CD14-positive monocyte (primary cell): ENCODE measurements at regions not wholly inside any gene's neighbourhood (a gene's known extent, or its start where the extent isn't known, plus 50 kb on each side); places are given as distances from the start of the nearest gene placed in this dataset.

Experiments used
- DNase-seq, 3 donors: peaks; one replicate each; pipeline ENCODE4 v3.0.0-alpha.2; 2011 to 2022
- H2AFZ ChIP-seq: 2 replicates; pipeline ENCODE4 v1.6.0; 2012; ENCODE audit warnings: mild to moderate bottlenecking, low read depth, low read length, inconsistent platforms; ENCODE audit not compliant: insufficient read depth, poor library complexity, severe bottlenecking
- H3K27ac ChIP-seq, 2 donors: 1 replicate in 1 of 2; 2 replicates in 1 of 2; pipeline ENCODE4 v1.5.1; 2012 to 2013; ENCODE audit warnings: low read length in 2 of 2, control low read depth in 1 of 2, inconsistent platforms in 1 of 2, low read depth in 1 of 2, mild to moderate bottlenecking in 1 of 2
- H3K27me3 ChIP-seq, 2 donors: one replicate each; pipeline versions ENCODE4 v1.6.0 to v1.6.1; 2011 to 2013; ENCODE audit warnings: low read length in 2 of 2; ENCODE audit not compliant: control insufficient read depth in 2 of 2, insufficient read depth in 2 of 2
- H3K36me3 ChIP-seq, 2 donors: replicated peaks in 1 of 2; 1 replicate in 1 of 2; 2 replicates in 1 of 2; pipeline versions ENCODE4 v1.5.1 to v1.6.1; 2012 to 2013; ENCODE audit warnings: low read length in 2 of 2, control low read depth in 1 of 2, inconsistent platforms in 1 of 2, mild to moderate bottlenecking in 1 of 2; ENCODE audit not compliant: insufficient read depth in 2 of 2, control insufficient read depth in 1 of 2
- H3K4me1 ChIP-seq, 2 donors: 1 replicate in 1 of 2; 2 replicates in 1 of 2; pipeline versions ENCODE4 v1.5.1 to v1.6.1; 2012 to 2013; ENCODE audit warnings: low read length in 2 of 2, control low read depth in 1 of 2, inconsistent platforms in 1 of 2, mild to moderate bottlenecking in 1 of 2, moderate library complexity in 1 of 2; ENCODE audit not compliant: insufficient read depth in 2 of 2, control insufficient read depth in 1 of 2
- H3K4me2 ChIP-seq: replicated peaks from 2 replicates; pipeline ENCODE3; 2012; ENCODE audit warnings: low read length, moderate library complexity, mild to moderate bottlenecking; ENCODE audit not compliant: poor library complexity, severe bottlenecking; ENCODE audit errors: extremely low read depth
- H3K4me3 ChIP-seq, 3 experiments: fragments of 200-600 bp in 1 of 3; sonication (generic) in 1 of 3; replicated peaks in 1 of 3; 1 replicate in 2 of 3; 2 replicates in 1 of 3; pipeline ENCODE4 v1.5.1; 2011 to 2013; ENCODE audit warnings: low read length in 3 of 3, mild to moderate bottlenecking in 3 of 3, control low read depth in 2 of 3, low read depth in 2 of 3, inconsistent platforms in 1 of 3, moderate library complexity in 1 of 3
- H3K79me2 ChIP-seq: 2 replicates; pipeline ENCODE4 v1.6.0; 2012; ENCODE audit warnings: mild to moderate bottlenecking, control low read depth, inconsistent platforms, low read length, moderate library complexity; ENCODE audit not compliant: insufficient read depth
- H3K9ac ChIP-seq: 2 replicates; pipeline ENCODE4 v1.6.0; 2017; ENCODE audit warnings: low read length, mild to moderate bottlenecking; ENCODE audit not compliant: insufficient read depth, poor library complexity, severe bottlenecking
- H3K9me3 ChIP-seq, 2 donors: replicated peaks in 1 of 2; 1 replicate in 1 of 2; 2 replicates in 1 of 2; pipeline versions ENCODE4 v1.5.1 to v1.6.1; 2012 to 2013; ENCODE audit warnings: low read length in 2 of 2, control low read depth in 1 of 2; ENCODE audit not compliant: control insufficient read depth in 1 of 2, insufficient read depth in 1 of 2
- H4K20me1 ChIP-seq: 2 replicates; pipeline ENCODE4 v1.6.0; 2012; ENCODE audit warnings: mild to moderate bottlenecking, low read length, control low read depth, moderate library complexity; ENCODE audit not compliant: insufficient read depth
- H3K27ac Mint-ChIP-seq, 7 donors: one replicate each; pipeline ENCODE4 v1.8.0; 2020; ENCODE audit warnings: mild to moderate bottlenecking in 7 of 7, mixed read lengths in 7 of 7, moderate library complexity in 6 of 7, inconsistent platforms in 2 of 7
- H3K27me3 Mint-ChIP-seq, 3 donors: one replicate each; pipeline ENCODE4 v1.8.0; 2021 to 2022; ENCODE audit warnings: low read depth in 3 of 3, mild to moderate bottlenecking in 3 of 3, mixed read lengths in 3 of 3, moderate library complexity in 3 of 3, inconsistent platforms in 1 of 3
- H3K36me3 Mint-ChIP-seq, 2 donors: one replicate each; pipeline ENCODE4 v1.8.0; 2020; ENCODE audit warnings: mixed read lengths in 2 of 2, inconsistent platforms in 1 of 2, mild to moderate bottlenecking in 1 of 2
- H3K4me1 Mint-ChIP-seq: one replicate; pipeline ENCODE4 v1.8.0; 2020; ENCODE audit warnings: mild to moderate bottlenecking, mixed read lengths
- H3K4me3 Mint-ChIP-seq, 2 donors: one replicate each; pipeline ENCODE4 v1.8.0; 2020; ENCODE audit warnings: mild to moderate bottlenecking in 2 of 2, mixed read lengths in 2 of 2, moderate library complexity in 1 of 2
- H3K9me3 Mint-ChIP-seq, 7 donors: one replicate each; pipeline ENCODE4 v1.8.0; 2020 to 2022; ENCODE audit warnings: mixed read lengths in 7 of 7, mild to moderate bottlenecking in 6 of 7, moderate library complexity in 6 of 7, inconsistent platforms in 2 of 7
- WGBS: methylation state at CpG from one replicate; pipeline ENCODE4 v1.1.5; 2013; ENCODE audit warnings: missing lambda C conversion rate; ENCODE audit not compliant: insufficient coverage; 5-methylcytosine and 5-hydroxymethylcytosine counted together
- intact Hi-C, 2 donors: fragments of 100-400 bp; cut with micrococcal nuclease; formaldehyde crosslinking; loops; one replicate each; pipeline versions ENCODE4 v1.15.0 to v1.15.1; 2023
- TF ChIP-seq, protein P1 (sequence below): fragments of 200-600 bp; IDR thresholded peaks from one replicate; pipeline ENCODE4 v1.8.0; 2022; ENCODE audit warnings: antibody characterized with exemption, mild to moderate bottlenecking

GRCh38 chr1:37277366-37277765, 197.0 kb upstream of the ZC3H12A start:
- no peaks in the 10 kb centered on the region for H3K4me1 ChIP-seq
- Mint-ChIP-seq H3K27ac (no peak overlapping the region), H3K4me1 (no peaks in the 10 kb centered on the region), H3K4me3 (no peak overlapping the region), H3K9me3 (peaks cover 4 to 14% (median 8%) of the 10 kb centered on the region in 7 donors), H3K27me3 (peaks cover 5 to 8% (median 5%) of the 10 kb centered on the region in 3 donors), H3K36me3 (no peaks in the 10 kb centered on the region)
- no peak overlapping the region for H3K4me3 ChIP-seq
- 66% methylated on average over 2 of the region's 2 CpGs for WGBS
- no peaks in the 10 kb centered on the region for H3K27me3 ChIP-seq
- no peaks in the 10 kb centered on the region for H4K20me1 ChIP-seq
- no peaks in the 10 kb centered on the region for H3K79me2 ChIP-seq
- intact Hi-C loops: no loop called here
- no peak overlapping the region for H3K4me2 ChIP-seq
- TF ChIP-seq, protein P1, sequence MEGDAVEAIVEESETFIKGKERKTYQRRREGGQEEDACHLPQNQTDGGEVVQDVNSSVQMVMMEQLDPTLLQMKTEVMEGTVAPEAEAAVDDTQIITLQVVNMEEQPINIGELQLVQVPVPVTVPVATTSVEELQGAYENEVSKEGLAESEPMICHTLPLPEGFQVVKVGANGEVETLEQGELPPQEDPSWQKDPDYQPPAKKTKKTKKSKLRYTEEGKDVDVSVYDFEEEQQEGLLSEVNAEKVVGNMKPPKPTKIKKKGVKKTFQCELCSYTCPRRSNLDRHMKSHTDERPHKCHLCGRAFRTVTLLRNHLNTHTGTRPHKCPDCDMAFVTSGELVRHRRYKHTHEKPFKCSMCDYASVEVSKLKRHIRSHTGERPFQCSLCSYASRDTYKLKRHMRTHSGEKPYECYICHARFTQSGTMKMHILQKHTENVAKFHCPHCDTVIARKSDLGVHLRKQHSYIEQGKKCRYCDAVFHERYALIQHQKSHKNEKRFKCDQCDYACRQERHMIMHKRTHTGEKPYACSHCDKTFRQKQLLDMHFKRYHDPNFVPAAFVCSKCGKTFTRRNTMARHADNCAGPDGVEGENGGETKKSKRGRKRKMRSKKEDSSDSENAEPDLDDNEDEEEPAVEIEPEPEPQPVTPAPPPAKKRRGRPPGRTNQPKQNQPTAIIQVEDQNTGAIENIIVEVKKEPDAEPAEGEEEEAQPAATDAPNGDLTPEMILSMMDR: no peak
- H2AFZ ChIP-seq: no peak overlapping the region
- H3K9me3 ChIP-seq: no peaks in the 10 kb centered on the region
- H3K27ac ChIP-seq: no peak overlapping the region
- no peak overlapping the region for H3K9ac ChIP-seq
- no peaks in the 10 kb centered on the region for H3K36me3 ChIP-seq
- DNase-seq: no peak

DNA sequence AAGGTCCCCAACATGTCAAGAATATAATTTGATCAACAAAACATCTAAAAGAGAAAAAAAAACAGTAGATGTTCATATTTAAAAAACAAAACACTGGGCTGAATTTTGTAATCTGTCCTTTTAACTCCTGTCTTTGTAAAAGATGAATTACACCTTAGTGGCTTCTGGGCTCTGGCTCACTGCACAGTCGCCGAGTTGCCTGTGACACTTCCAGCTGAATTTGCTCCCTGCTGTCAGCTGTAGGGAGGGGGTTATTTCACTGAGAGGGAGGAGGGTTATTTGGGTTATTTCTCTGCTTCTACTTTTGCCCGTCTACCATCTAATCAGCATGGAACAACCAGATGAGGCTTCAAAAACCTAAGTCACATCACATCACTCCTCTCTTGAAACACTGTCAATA, 193.0 kb upstream of the ZC3H12A start:
- Mint-ChIP-seq H3K27me3 (peaks cover 7 to 13% (median 7%) of the 10 kb centered on the region in 3 donors), H3K36me3 (no peaks in the 10 kb centered on the region), H3K4me3 (no peak overlapping the region), H3K9me3 (peaks cover 4 to 20% (median 9%) of the 10 kb centered on the region in 7 donors), H3K4me1 (no peaks in the 10 kb centered on the region), H3K27ac (no peak overlapping the region)
- TF ChIP-seq, protein P1: no peak
- Histone ChIP-seq H3K4me3 (no peak overlapping the region), H3K9ac (no peak overlapping the region), H3K4me1 (no peaks in the 10 kb centered on the region), H3K79me2 (no peaks in the 10 kb centered on the region), H3K4me2 (no peak overlapping the region), H3K9me3 (no peaks in the 10 kb centered on the region), H3K27ac (no peak overlapping the region), H3K36me3 (no peaks in the 10 kb centered on the region), H3K27me3 (no peaks in the 10 kb centered on the region), H2AFZ (no peak overlapping the region), H4K20me1 (no peaks in the 10 kb centered on the region)
- no peak for DNase-seq
- intact Hi-C loops: no loop called here
- 88% methylated on average over 1 of the region's 3 CpGs for WGBS
